GM21515 (cell line): ENCODE measurements at regions not wholly inside any gene's neighbourhood (a gene's known extent, or its start where the extent isn't known, plus 50 kb on each side); places are given as distances from the start of the nearest gene placed in this dataset.
"Not testable (repeated sequence)": the region's sequence is repeated elsewhere in the genome, so short reads cannot be mapped to it uniquely, and the experiment has no call there.

Experiments used
- ATAC-seq: cut with Tn5 transposase; IDR thresholded peaks from one replicate; pipeline ENCODE4 v1.9.1; 2021; ENCODE audit not compliant: unreplicated experiment

DNA sequence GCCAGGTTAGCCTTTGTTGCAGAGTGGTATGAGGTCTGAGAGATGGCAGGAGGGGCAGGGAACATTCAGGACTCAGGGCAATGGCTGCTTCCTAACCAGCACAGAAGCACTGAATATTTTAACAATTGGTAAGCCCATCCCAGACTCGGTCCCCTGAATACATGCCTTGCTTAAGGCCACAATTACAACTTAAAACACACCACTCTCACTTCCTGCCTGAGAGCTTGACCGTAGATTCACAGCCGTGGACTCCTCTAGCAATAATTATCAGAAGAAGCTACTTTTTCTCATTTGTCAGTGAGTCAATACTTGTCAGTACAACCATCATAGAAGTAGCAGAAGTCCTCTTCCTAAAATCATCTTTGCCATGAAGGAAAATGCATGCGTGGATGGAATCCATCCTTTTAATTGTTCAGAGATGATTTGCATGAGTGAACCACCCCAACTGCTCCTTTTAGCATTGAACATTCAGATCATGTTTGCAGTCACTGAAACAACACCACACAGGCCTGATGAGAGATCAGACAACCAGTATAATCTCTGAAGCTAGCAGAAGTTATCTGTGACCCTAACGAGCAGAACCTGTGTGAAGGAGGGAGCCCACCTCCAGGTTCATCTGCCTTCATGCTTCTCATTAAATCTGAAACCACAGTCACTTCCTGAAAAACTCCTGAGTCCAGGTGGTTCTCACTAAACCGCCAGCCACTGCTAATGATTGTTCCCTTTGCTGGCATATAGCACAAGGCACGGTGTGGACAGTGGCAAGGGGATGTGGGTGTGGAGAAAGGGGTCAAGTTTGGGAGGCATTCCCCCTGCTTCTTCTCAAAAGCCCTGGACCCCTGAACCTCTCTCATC, 333.9 kb upstream of the CNR1 start:
- ATAC-seq = peak; percentile 69

DNA sequence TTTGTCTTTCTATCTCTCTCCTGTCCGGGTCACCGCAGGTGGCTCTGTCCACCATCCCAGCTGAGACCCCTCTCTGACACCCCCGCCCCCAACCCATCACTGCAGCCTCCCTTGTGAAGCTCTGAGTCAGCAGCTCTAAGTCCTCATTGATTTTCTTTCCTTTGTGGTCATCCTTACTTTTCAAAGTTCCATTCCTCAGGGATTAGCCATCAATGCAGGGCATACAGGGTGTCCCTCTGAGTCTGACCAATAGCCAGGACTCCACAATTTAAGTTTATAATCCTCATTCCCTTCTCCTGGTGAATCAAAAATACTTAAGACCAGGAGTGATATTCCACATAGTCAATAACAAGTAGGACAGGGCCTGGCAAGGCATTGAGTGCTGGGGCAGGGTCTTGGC, 333.3 kb upstream of the CNR1 start:
- no peak for ATAC-seq

DNA sequence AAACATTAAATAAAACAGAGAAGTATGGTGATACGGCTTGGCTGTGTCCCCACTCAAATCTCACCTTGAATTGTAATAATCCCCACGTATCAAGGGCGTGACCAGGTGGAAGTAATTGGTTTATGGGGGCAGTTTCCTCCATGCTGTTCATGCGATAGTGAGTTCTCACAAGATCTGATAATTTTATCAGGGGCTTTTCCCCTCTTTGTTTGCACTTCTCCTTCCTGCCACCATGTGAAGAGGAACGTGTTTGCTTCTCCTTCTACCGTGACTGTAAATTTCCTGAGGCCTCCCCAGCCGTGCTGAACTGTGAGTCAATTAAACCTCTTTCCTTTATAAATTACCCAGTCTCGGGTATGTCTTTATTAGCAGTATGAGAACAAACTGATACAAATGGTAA, 331.3 kb upstream of the CNR1 start:
- ATAC-seq = not testable (repeated sequence)

DNA sequence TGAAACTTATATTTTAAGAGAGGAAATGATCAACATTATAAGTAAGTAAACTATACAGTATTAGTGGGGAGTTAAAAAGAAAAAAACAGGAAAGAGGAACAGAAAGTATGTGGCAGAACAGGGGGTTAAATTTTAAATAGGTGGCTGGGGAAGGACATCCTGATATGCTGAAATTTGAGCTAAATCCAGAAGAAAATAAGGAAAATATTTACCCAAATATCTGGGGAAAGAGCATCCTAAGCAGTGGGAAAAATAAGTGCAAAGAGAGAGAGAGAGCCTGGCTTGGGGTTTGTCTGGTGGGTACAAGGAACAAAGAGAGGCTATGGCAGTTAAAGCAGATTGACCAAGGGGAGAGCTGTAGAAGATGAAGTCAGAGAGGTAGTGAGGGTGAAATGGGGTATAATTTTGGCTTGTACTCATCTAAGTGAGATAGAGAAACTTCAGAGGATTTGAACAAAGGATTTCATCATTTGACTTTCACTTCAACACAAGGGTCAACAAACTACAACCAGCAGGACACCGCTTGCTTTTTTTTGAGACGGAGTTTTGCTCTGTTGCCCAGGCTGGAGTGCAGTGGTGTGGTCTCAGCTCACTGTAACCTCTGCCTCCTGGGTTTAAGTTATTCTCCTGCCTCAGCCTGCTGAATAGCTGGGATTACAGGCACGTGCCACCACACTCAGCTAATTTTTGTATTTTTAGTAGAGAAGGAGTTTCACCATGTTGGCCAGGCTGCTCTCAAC, 328.4 kb upstream of the CNR1 start:
- ATAC-seq = peak; percentile 69

DNA sequence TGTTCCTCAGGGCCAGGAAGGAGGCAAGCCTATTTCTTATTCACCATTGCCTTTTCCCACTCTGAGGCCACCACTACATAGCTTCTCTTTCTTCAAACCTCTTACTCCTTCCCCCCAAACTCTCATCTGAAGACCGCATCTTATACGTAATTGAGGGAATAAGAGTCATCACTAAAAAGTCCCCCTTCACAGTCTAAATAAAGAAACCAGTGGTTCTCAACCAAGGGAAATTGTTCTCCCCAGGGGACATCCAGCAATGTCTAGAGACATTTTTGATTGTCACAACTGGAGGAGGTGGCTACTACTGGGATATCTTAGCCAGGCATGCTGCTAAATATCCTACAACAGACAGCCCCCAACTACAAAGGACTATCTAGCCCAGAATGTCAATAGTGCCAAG, 327.6 kb upstream of the CNR1 start:
- peak; percentile 27 for ATAC-seq

DNA sequence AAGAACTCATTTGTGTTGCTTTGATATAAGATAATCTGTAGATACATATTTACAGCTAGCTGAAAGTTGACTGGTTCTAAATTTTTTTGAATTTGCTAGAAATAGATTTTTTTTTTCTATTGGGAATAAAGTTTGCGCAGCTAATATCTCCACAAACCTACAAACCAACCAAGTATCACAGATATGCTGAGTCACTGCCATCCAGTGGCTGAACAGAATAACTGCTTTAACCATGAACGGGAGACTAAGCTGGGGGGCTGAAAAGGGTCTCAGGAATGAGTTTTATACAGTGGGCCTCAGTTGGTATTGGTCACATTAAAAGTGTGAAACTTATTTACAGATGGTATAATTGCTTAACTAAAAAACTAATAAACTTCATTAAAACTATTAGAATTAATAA, 326.7 kb upstream of the CNR1 start:
- ATAC-seq = no peak

DNA sequence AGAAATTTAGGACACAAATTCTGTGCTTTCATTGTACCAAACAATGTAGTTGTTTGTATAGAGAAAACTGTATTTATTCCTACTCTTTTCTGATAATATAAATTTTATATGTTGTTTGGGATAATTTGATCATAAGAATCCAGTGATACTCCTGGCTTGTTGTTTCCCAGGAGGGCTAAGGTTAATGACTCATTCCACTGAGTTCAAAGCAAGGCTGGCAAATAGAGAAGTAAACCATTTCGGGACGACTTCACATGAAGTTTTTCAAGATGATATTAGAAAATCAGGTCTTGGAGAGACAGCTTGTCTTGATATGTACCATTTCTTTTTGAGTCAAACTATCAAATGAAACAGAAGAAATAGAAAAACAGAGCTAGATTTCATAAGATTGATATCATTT, 326.1 kb upstream of the CNR1 start:
- no peak for ATAC-seq

DNA sequence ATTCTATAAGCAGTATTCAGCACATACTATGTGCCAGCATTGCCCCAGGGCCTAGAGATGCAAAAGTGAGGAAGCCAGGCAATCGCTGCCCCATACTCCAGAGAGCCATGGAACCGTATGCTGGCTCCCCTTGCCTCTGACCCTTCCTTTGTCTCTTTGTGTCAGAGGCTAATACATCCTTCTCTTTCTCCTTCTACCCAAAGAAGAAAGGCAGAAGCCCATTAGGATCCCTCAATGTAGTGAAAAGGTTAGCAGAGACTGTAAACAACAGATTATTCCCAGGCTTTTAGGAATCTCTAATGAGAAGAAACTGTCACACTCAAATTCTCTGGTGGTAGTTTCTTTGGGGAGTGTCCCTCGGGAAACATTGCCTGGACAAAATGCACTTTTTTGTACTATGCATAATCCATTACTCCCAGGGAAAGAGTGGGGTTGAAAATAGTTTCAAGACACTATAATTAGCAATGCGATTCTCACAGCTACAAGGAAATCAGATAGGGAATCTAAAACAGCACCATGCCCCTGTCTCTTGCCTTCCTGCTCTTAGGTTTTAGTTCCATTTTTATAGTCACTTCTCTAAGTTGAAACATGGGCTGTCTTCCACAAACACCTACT, 325.2 kb upstream of the CNR1 start:
- no peak for ATAC-seq

DNA sequence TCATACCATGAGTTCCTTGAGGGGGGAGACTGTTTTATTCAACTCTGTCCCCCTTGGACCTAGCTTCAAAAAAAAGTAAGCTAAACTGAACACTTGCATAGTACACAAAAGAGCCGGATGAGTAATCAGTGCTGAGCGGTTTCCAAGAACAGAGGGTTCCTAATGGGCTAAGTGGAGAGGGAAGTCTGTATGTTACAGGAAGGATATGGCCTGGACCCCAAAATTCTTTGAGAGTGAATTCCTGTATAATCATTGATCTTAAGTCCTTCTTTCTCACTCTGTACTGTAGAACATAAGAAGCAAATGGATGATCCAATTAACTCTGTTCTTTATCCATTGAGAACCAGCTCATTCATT, 324.7 kb upstream of the CNR1 start:
- ATAC-seq = no peak

DNA sequence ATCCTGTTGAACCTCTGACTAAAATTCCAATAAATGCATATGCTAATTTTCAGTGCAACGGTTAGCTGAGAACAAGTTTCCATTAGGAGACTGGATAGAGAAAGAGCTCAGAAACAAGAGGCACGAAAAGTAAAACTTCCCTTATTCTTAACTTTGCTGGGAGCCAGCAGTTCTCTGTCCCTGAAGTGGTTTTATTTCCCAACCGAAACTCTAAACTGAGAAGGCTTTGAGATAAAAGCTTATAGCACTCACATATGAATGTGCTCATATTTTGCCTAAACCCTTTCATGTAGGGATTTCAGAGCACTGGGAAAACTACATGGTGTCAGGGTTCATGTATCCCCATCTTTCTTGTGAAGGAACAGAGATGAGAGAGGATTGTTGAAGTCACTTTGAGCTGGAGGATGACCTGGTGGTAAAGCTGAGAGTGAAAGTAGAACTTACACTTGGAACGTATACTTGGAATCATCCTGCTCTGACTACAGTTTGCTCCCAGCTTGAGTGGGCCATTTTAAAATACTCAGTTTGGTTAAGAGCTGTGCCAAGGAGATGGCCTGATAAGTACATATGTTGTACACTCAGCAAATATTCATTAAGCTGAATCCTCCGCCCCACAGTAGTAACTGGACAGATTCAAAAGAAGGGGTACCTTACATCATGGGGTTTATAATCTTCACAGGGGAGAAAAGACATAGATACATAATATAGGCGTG, 324.2 kb upstream of the CNR1 start:
- ATAC-seq = no peak

DNA sequence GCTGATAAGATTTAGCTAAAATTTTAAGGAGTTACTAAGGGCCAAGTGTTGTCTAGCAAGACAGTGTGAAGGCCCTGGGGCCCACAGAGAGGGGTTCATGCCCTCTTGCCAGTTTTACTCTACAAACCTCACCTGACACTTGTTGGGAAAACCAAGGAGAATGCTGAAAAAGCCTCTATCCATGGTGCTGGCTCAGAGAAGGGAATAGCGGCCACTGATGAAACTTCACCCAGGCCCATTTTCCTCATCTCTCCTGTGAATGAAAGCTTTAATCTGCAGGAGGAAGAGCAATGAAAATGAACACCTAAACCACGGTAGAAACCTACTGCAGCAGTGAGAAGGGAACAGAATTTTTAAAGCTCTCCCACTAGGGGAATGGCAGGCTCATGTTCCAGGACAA, 317.3 kb upstream of the CNR1 start:
- ATAC-seq = no peak

DNA sequence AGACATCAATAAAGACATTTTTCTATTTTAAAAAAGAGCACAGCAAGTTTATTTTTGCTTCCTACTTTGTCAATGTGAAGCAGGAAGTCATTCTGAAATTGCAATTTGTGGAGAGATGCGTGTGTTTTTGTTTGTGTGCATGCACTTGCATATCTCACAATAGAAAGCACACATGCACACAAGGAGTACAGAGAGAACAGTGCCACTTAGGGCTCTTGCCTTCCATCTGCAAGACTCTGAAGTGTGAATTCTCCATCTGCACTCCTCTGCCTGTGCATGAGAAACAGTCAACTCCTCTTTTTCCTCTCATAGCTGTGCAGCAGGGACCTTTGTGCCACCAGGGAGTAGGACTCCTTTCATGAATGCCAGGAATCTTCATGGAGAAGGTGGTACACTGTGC, 316.3 kb upstream of the CNR1 start:
- ATAC-seq = no peak

DNA sequence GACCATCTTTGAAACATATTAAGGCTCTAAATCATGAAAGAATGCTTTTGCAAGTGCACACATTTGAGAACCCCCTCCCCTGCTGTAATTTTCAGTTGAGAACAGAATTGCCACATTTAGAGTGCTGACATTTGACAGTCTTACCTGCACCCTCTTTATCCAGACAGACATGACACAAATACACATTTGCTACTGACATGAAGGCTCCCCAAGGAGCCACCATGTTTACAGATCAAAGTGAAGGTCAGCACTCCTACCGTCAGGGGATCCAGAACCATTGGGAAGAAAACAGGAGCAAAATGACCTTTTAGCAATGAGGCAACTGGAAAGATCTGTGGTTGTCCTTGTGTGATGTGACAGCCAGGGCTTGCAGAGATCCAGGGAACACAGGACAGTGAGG, 315.4 kb upstream of the CNR1 start:
- ATAC-seq = no peak

DNA sequence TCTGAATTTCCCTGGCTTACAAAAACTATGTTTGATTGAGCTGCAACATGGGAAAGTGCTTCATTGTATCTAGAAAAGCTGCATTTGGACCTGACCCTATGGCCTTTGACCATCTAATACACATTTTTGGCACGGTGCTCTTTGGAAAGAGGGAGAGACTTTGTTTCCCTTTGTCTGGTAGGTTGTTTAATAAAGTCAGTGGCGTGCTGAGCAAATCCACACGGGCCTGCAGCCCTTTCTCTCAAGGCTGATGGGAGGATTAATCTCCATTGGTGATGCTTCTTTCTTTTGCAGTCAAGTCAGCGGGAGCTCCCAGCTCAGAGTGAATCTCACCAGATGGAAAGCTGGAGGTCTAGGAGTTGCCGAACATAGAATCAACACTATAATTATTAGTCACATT, 314.7 kb upstream of the CNR1 start:
- ATAC-seq = no peak

DNA sequence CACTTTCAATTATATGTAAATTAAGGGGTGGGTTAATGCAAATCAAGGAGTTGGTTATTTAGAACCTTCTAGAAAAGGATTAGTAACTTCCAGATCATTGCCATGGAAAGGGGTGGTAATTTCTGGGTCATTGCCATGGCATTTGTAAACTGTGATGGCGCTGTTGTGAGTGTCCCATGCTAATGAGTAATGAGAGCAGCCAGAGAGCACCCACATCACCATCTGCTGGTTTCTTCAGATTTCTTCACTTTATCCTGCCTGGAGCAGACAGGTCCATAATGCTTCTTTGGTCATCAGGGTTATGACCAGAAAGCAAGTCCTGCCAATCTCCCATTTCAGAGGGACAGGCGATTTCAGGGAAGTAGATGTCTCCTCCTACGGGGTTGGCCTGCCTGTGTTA, 311.3 kb upstream of the CNR1 start:
- ATAC-seq = no peak

DNA sequence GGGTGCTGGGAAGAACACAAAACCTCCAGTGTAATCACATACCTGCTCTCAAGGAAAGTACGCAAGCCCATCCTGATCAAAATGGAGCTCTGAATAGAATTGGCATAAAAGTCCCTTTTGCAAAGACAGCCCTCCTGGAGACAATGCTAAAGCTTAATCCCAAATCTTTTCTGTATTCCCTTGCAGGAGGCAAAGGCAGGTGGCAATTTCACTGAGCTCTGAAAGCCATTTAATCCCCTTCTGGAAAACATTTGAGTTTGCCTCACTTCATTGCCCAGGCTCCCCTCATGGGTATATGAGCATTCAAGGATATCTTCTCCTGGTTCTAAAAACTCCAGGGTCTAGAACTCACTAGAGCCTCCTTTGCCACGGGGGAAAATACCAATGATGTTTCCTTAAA, 310.2 kb upstream of the CNR1 start:
- no peak for ATAC-seq

DNA sequence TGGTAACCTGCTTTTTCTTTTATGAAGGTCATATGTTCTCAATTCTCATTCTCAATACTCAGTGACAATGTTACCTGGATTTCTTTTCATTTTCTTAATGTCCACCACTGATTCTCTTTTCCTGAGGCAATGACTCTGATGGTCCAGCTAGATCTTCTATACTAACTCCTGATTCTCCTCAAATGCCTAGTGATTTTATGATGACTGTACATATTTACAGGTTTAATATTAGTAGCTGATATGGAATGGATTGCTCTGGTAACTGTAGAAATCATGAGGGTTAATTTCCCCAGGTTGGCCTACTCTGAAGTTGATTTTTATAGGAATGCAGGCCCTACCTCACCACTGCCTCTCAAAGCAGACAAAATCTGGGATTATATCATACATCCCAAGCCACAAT, 308.6 kb upstream of the CNR1 start:
- ATAC-seq = no peak

DNA sequence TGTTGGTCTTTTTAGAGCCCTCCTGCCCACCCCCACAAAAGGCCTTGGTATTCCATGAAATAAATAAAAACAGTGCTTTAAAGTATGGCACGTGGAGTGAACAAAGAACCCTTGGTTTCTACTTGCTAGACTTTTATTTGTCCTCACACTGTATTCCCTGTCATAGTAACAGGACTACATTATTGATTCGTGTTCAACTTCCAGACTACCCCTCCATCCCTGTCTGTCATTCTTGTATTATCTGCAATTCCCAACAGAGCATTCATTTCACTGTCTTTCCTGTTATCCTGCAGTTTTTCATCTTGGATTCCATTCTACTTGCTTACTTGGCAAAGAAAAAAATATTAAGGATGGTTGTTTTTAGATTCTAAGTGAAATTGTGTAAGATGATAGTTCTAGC, 307.4 kb upstream of the CNR1 start:
- ATAC-seq = no peak

DNA sequence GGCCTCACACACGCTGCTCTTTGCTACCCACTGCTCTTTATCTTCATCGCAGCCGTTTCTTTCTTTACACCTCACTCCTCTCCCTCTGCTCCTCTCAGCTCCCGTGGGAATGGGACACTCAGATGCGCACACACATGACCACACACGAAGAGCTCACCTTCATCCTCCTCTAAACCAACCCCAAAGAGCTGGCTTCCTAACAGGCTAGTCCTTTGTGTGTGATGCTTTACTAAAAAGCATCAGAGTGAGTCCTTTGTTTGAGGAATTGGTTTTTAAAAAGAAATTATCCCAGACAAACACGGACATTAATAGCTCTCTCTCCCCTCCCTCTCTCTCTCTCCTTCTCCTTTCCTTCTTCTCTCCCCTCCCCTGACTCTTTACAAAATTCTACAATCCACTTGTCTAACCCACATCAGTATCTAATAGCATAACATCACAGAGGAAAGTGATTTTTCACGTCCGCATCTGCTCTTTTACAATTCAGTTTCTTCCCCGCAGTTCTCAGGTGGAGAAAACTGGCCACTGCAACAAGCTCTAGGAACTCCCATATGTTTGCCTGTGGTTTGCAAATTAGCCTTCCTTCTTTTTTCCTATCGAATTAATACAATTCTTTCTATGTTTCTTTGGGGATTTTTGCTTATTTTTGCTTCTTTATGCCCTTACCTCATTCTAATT, 306.8 kb upstream of the CNR1 start:
- no peak for ATAC-seq

DNA sequence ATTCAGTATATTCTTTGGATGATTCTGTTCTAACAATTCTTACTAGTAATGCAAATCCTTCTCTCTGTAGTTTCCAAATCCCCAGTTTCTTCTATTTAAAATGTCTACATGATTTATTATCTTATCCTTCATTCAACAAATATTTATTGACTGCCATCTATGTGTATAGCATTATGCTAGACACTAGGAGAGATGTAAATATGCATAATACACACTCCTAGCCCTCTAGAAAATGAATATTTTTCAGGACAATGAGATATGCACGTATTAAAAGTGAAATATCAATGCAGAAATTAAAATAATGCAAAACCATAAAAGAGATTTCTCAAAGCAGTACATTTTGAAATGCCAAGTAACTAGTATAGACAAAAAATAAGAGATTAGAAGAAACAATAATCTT, 293.5 kb upstream of the CNR1 start:
- no peak for ATAC-seq

DNA sequence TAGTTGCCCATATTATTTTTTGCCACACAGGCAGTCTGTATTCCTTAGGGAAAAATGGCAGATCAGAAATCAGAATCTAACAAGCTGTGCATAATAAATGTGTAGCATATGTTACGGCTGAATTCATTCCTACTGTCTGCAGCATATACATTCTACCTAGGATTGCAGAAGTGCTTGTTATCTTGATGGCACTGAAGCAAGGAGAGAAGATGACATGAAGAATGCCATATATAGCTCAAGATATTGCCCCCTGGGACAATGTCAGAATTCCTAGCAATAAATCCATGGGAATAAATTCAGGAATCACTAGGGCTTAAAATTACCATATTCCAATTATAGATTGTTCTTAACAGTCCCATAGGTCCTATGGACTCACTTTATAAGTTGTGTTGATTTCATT, 293.0 kb upstream of the CNR1 start:
- no peak for ATAC-seq
